WERI-Rb-1 (cell line): ENCODE measurements at regions not wholly inside any gene's neighbourhood (a gene's known extent, or its start where the extent isn't known, plus 50 kb on each side); places are given as distances from the start of the nearest gene placed in this dataset.

ENCODE experiments used
- DNase-seq: peaks from one replicate; pipeline ENCODE4 v3.0.0-alpha.2; 2020
- H3K27ac ChIP-seq: fragments of 250-450 bp; sonication (Bioruptor Pico); 2 replicates; pipeline ENCODE4 v1.5.1; 2020; ENCODE audit warnings: mild to moderate bottlenecking, moderate library complexity
- H3K27me3 ChIP-seq: fragments of 250-450 bp; sonication (Bioruptor Pico); 2 replicates; pipeline ENCODE4 v1.5.1; 2021; ENCODE audit warnings: mild to moderate bottlenecking, low read depth, moderate library complexity; ENCODE audit not compliant: insufficient read depth, severe bottlenecking
- H3K36me3 ChIP-seq: fragments of 250-450 bp; sonication (Bioruptor Pico); 2 replicates; pipeline ENCODE4 v1.5.1; 2020; ENCODE audit warnings: mild to moderate bottlenecking, moderate library complexity
- H3K4me3 ChIP-seq: 2 replicates; pipeline ENCODE4 v1.5.1; 2011; ENCODE audit warnings: low read depth, mild to moderate bottlenecking, control low read depth, low read length
- H3K9me3 ChIP-seq: fragments of 250-450 bp; sonication (Bioruptor Pico); 2 replicates; pipeline ENCODE4 v1.5.1; 2021; ENCODE audit warnings: mild to moderate bottlenecking, moderate library complexity; ENCODE audit not compliant: severe bottlenecking
- CTCF ChIP-seq: IDR thresholded peaks from 2 replicates; pipeline ENCODE4 v1.5.1; 2011; ENCODE audit warnings: low read depth, mild to moderate bottlenecking, control low read depth, inconsistent platforms, low read length

- Histone ChIP-seq H3K9me3 (no peaks in the 10 kb centered on the region), H3K36me3 (no peaks in the 10 kb centered on the region), H3K4me3 (no peak overlapping the region), H3K27me3 (no peaks in the 10 kb centered on the region), H3K27ac (no peak overlapping the region)
- no peak for DNase-seq
- TF ChIP-seq CTCF, result no peak
Measured at GRCh38 chr13:94902722-94903407, 190.5 kb upstream of the SOX21 start.

- Histone ChIP-seq H3K27ac (no peak overlapping the region), H3K36me3 (no peaks in the 10 kb centered on the region), H3K27me3 (no peaks in the 10 kb centered on the region), H3K4me3 (no peak overlapping the region), H3K9me3 (no peaks in the 10 kb centered on the region)
- no peak for DNase-seq
- TF ChIP-seq CTCF, result no peak
Measured at GRCh38 chr13:94901070-94901469, 188.7 kb upstream of the SOX21 start.

DNA sequence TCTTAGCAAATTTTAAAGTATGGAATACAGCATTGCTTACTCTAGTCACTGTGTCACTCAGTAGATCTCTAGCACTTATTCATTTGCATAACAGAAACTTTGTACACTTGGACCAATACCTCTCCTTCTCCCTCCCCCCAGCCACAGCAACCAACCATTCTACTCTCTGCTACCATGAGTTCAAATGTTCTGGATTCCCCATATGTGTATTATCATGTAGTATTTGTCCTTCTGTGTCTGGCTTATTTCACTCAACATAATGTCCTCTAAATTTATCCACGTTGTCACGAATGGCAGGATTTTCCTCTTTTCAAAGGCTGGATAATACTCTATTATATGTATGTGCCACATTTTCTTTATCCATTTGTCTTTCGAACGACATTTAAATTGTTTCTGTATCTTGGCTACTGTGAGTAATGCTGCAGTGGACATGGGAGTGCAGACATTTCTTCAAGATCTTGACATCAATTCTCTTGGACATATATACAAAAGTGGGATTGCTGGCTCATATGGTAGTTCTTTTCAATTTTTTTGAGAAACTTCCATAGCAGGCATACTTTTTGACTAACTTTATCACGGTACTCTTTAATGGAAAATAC is 184.5 kb upstream of the SOX21 start:
- Histone ChIP-seq H3K27me3 (no peaks in the 10 kb centered on the region), H3K4me3 (no peak overlapping the region), H3K36me3 (no peaks in the 10 kb centered on the region), H3K9me3 (no peaks in the 10 kb centered on the region), H3K27ac (no peak overlapping the region)
- DNase-seq, result no peak
- TF ChIP-seq CTCF, result no peak

DNA sequence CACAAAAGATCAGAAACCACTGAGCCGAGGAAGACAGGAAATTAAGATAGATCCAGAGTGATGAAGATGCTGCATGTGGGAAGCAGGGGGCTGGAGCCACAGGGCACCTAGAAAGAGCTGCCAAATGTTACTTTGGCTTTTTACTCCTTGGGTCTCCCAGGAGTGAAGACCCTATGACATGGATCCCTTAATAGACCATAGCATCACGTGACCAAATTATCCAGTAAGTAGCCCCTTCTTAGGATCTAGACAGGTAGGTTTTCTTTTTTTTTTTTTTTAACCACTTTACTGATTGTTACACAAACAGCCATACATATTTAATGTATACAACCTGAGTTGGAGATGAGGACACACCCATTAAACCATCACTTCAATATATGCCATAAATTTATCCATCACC is 183.9 kb upstream of the SOX21 start:
- Histone ChIP-seq H3K4me3 (no peak overlapping the region), H3K36me3 (no peaks in the 10 kb centered on the region), H3K27ac (no peak overlapping the region), H3K27me3 (no peaks in the 10 kb centered on the region), H3K9me3 (no peaks in the 10 kb centered on the region)
- no peak for TF ChIP-seq CTCF
- DNase-seq, result no peak

- no peaks in the 10 kb centered on the region for H3K9me3 ChIP-seq
- no peak overlapping the region for H3K27ac ChIP-seq
- H3K4me3 ChIP-seq, result no peak overlapping the region
- no peak for DNase-seq
- no peaks in the 10 kb centered on the region for H3K36me3 ChIP-seq
- no peaks in the 10 kb centered on the region for H3K27me3 ChIP-seq
- no peak for TF ChIP-seq CTCF
Measured at GRCh38 chr13:94886191-94886590, 173.8 kb upstream of the SOX21 start.

- Histone ChIP-seq H3K27me3 (no peaks in the 10 kb centered on the region), H3K36me3 (no peaks in the 10 kb centered on the region), H3K27ac (no peak overlapping the region), H3K9me3 (no peaks in the 10 kb centered on the region), H3K4me3 (no peak overlapping the region)
- TF ChIP-seq CTCF, result no peak
- no peak for DNase-seq
Measured at GRCh38 chr13:94880463-94880862, 168.1 kb upstream of the SOX21 start.
